Activated CD8-positive, alpha-beta memory T cell treated with anti-CD3 and anti-CD28 coated beads for 24 hours (primary cell): ENCODE measurements at regions not wholly inside any gene's neighbourhood (a gene's known extent, or its start where the extent isn't known, plus 50 kb on each side); places are given as distances from the start of the nearest gene placed in this dataset.

Experiments
- DNase-seq: peaks from one replicate; pipeline ENCODE4 v3.0.0-alpha.2; 2020

- DNase-seq: no peak
Measured at GRCh38 chr16:65219786-65220185, 97.9 kb upstream of the CDH11 start.

- no peak for DNase-seq
Measured at GRCh38 chr16:65218348-65218747, 96.5 kb upstream of the CDH11 start.

- no peak for DNase-seq
Measured at GRCh38 chr16:65213866-65214595, 92.2 kb upstream of the CDH11 start.

GRCh38 chr16:65212791-65213190, 90.9 kb upstream of the CDH11 start:
- no peak for DNase-seq

- DNase-seq: no peak
Measured at GRCh38 chr16:65212240-65212639, 90.4 kb upstream of the CDH11 start.

- no peak for DNase-seq
Measured at GRCh38 chr16:65202461-65202860, 80.6 kb upstream of the CDH11 start.

GRCh38 chr16:65201511-65201910, 79.6 kb upstream of the CDH11 start:
- DNase-seq: no peak

GRCh38 chr16:65200857-65201256, 79.0 kb upstream of the CDH11 start:
- no peak for DNase-seq

- DNase-seq: no peak
Measured at GRCh38 chr16:65200156-65200773, 78.4 kb upstream of the CDH11 start.

- no peak for DNase-seq
Measured at GRCh38 chr16:65196420-65197075, 74.7 kb upstream of the CDH11 start.

GRCh38 chr16:65195998-65196397, 74.1 kb upstream of the CDH11 start:
- DNase-seq: no peak

GRCh38 chr16:65185241-65185778, 63.4 kb upstream of the CDH11 start:
- no peak for DNase-seq

- no peak for DNase-seq
Measured at GRCh38 chr16:65181071-65181561, 59.3 kb upstream of the CDH11 start.

- no peak for DNase-seq
Measured at GRCh38 chr16:65178151-65178550, 56.3 kb upstream of the CDH11 start.

- DNase-seq: no peak
Measured at GRCh38 chr16:65176603-65177002, 54.7 kb upstream of the CDH11 start.

GRCh38 chr16:65172356-65172755, 50.5 kb upstream of the CDH11 start:
- DNase-seq: no peak
